ENCODE measurements at regions not wholly inside any gene's neighbourhood (a gene's known extent, or its start where the extent isn't known, plus 50 kb on each side); places are given as distances from the start of the nearest gene placed in this dataset.

- TF ChIP-seq TAF1 (IDR thresholded peaks at IDR 0.05; ENCODE audit: low read depth, low read length) (no peak), POLR2A (IDR thresholded peaks at IDR 0.05; ENCODE audit: low read depth, low read length) (no peak), PAX5 (IDR thresholded peaks at IDR 0.05; ENCODE audit: insufficient read depth, low read length, severe bottlenecking) (no peak), POLR2AphosphoS5 (IDR thresholded peaks at IDR 0.05; ENCODE audit: low read depth, low read length) (no peak), SPI1 (IDR thresholded peaks at IDR 0.05; ENCODE audit: low read depth, low read length) (no peak), POU2F2 (IDR thresholded peaks at IDR 0.05; ENCODE audit: low read depth, low read length) (no peak)
These were observed 1286.3 kb downstream of the TECRL start for GRCh38 chr4:63122955-63123354.
